K562 (cell line): ENCODE measurements at regions not wholly inside any gene's neighbourhood (a gene's known extent, or its start where the extent isn't known, plus 50 kb on each side); places are given as distances from the start of the nearest gene placed in this dataset.

Source experiments
- ATAC-seq: fragments of 200-7000 bp; cut with Tn5 transposase; 3 replicates; pipeline ENCODE4 v1.9.1; 2020; ENCODE audit warnings: moderate library complexity
- BruUV-seq: library from RNA; stranded (reverse); fragments of 400-500 nt; replicated peaks from 2 replicates; lab custom pipeline; 2021; lab: Mats Ljungman, UMichigan
- CTCF ChIA-PET: fragments of 300-600 bp; formaldehyde crosslinking; extraction: SDS; loops from one replicate; lab custom pipeline; 2021; ENCODE audit warnings: low intra/inter-chr PET ratio; lab: Yijun Ruan, JAX
- POLR2A ChIA-PET: fragments of 300-600, 350-650 bp; sonication (Branson Sonifier 250); formaldehyde crosslinking; extraction: SDS; loops from one replicate; lab custom pipeline; 2021; ENCODE audit warnings: antibody characterized with exemption, inconsistent platforms; lab: Yijun Ruan, JAX
- DNase-seq, 4 experiments: peaks; one replicate each; pipeline versions ENCODE4 v3.0.0 to v3.0.0-alpha.2; 2011 to 2018; ENCODE audit warnings: low spot score in 3 of 4, mixed read lengths in 3 of 4; ENCODE audit errors: extremely low read depth in 1 of 4
- FAIRE-seq: peaks from 2 replicates; lab custom pipeline; 2011; peaks lifted over from hg19 to GRCh38; lab: Jason Lieb, UNC
- H2AFZ ChIP-seq: 2 replicates; pipeline ENCODE4 v1.6.0; 2011; ENCODE audit warnings: low read depth, low read length, control low read depth, inconsistent platforms
- H3K27ac ChIP-seq: fragments of 200-600 bp; 3 replicates; pipeline ENCODE4 v1.8.0; 2011; ENCODE audit warnings: low read depth, mild to moderate bottlenecking, control low read depth, inconsistent platforms, low read length, moderate library complexity, mixed read lengths; ENCODE audit errors: extremely low read depth
- H3K27me3 ChIP-seq, 2 experiments: fragments of 300-600 bp in 1 of 2; 2 replicates in 1 of 2; 3 replicates in 1 of 2; pipeline versions ENCODE4 v1.6.0 to v1.8.0; 2011; ENCODE audit warnings: inconsistent platforms in 2 of 2, low read length in 2 of 2, mild to moderate bottlenecking in 1 of 2, mixed read lengths in 1 of 2, moderate library complexity in 1 of 2; ENCODE audit not compliant: control insufficient read depth in 2 of 2, insufficient read depth in 2 of 2
- H3K36me3 ChIP-seq: fragments of 300-600 bp; 3 replicates; pipeline ENCODE4 v1.8.0; 2011; ENCODE audit warnings: mild to moderate bottlenecking, low read length, inconsistent platforms; ENCODE audit not compliant: control insufficient read depth, insufficient read depth
- H3K4me1 ChIP-seq, 2 experiments: fragments of 200-600 bp in 1 of 2; replicated peaks in 1 of 2; 2 replicates in 1 of 2; 3 replicates in 1 of 2; pipeline versions ENCODE4 v1.5.1 to v1.8.0; 2011; ENCODE audit warnings: inconsistent platforms in 2 of 2, low read length in 2 of 2, mild to moderate bottlenecking in 1 of 2, mixed read lengths in 1 of 2, moderate library complexity in 1 of 2; ENCODE audit not compliant: control insufficient read depth in 2 of 2, insufficient read depth in 2 of 2
- H3K4me2 ChIP-seq: 2 replicates; pipeline ENCODE4 v1.6.1; 2011; ENCODE audit warnings: low read length, control low read depth, inconsistent platforms, mixed read lengths; ENCODE audit not compliant: insufficient read depth
- H3K4me3 ChIP-seq: fragments of 200-600 bp; sonication (generic), shearing (Covaris generic); 2 replicates; pipeline ENCODE4 v1.5.1; 2016; ENCODE audit warnings: control low read depth, inconsistent platforms
- H3K79me2 ChIP-seq: fragments of 200-600 bp; 3 replicates; pipeline ENCODE4 v1.8.0; 2011; ENCODE audit warnings: low read length, inconsistent platforms; ENCODE audit not compliant: control insufficient read depth, insufficient read depth
- H3K9ac ChIP-seq, 2 experiments: 2 replicates each; pipeline versions ENCODE4 v1.6.0 to v1.6.1; 2011; ENCODE audit warnings: low read depth in 2 of 2, low read length in 2 of 2, control low read depth in 1 of 2, inconsistent platforms in 1 of 2, mild to moderate bottlenecking in 1 of 2, mixed read lengths in 1 of 2; ENCODE audit not compliant: insufficient read depth in 1 of 2
- H3K9me1 ChIP-seq: one replicate; pipeline ENCODE4 v1.6.0; 2011; ENCODE audit warnings: inconsistent platforms, mild to moderate bottlenecking, low read length, moderate library complexity; ENCODE audit not compliant: control insufficient read depth, insufficient read depth
- H3K9me3 ChIP-seq: replicated peaks from 2 replicates; pipeline ENCODE4 v1.5.1; 2011; ENCODE audit warnings: low read depth, low read length, inconsistent platforms; ENCODE audit not compliant: control insufficient read depth, insufficient read depth
- H4K20me1 ChIP-seq: replicated peaks from 2 replicates; pipeline ENCODE4 v1.6.1; 2011; ENCODE audit warnings: low read length, inconsistent platforms, mixed read lengths; ENCODE audit not compliant: control insufficient read depth, insufficient read depth
- CBX3 ChIP-seq, 2 experiments: IDR thresholded peaks; 1 replicate in 1 of 2; 2 replicates in 1 of 2; pipeline ENCODE4 v1.6.1; 2012; ENCODE audit warnings: inconsistent platforms in 2 of 2, low read length in 2 of 2, borderline replicate concordance in 1 of 2, control low read depth in 1 of 2
- DMBX1 ChIP-seq: fragments of 250-450 bp; sonication (Bioruptor Pico); IDR thresholded peaks from 2 replicates; pipeline ENCODE4 v1.8.0; 2022; ENCODE audit warnings: inconsistent platforms, mild to moderate bottlenecking, moderate library complexity, borderline replicate concordance
- POLR2B ChIP-seq: fragments of 450-650 bp; IDR thresholded peaks from 2 replicates; pipeline ENCODE4 v1.6.1; 2018; ENCODE audit warnings: low read depth; ENCODE audit not compliant: partially characterized antibody
- RAD51 ChIP-seq: fragments of 450-650 bp; IDR thresholded peaks from 2 replicates; pipeline ENCODE4 v1.7.1; 2016; ENCODE audit warnings: low read depth, mild to moderate bottlenecking, borderline replicate concordance
- SOX6 ChIP-seq: fragments of 450-650 bp; IDR thresholded peaks from 2 replicates; pipeline ENCODE4 v1.6.1; 2014; ENCODE audit warnings: mild to moderate bottlenecking
- XRCC3 ChIP-seq: fragments of 450-650 bp; IDR thresholded peaks from 2 replicates; pipeline ENCODE4 v1.6.1; 2017; ENCODE audit warnings: mild to moderate bottlenecking, moderate library complexity
- WGBS: fragments of 100-300 bp; shearing (Covaris generic); methylation state at CpG from one replicate; pipeline ENCODE4 v1.1.6; 2016; ENCODE audit warnings: low coverage, mixed read lengths; ENCODE audit not compliant: insufficient coverage; ENCODE audit errors: missing lambda C conversion rate; 5-methylcytosine and 5-hydroxymethylcytosine counted together
- in situ Hi-C: fragments of 300-500 bp; cut with MboI; formaldehyde crosslinking; loops from 4 replicates; pipeline ENCODE4 v1.15.0; 2018; ENCODE audit warnings: inconsistent platforms, mixed read lengths
- intact Hi-C: fragments of 100-400 bp; cut with micrococcal nuclease; formaldehyde crosslinking; loops from 2 replicates; pipeline ENCODE4 v1.14.2; 2022
- TF ChIP-seq, protein P1 (sequence below), 2 experiments: IDR thresholded peaks; 2 replicates each; pipeline ENCODE4 v1.6.1; 2012; ENCODE audit warnings: improper control_type of control experiment in 2 of 2, low read depth in 2 of 2, low read length in 2 of 2, borderline replicate concordance in 1 of 2
- TF ChIP-seq, protein P2 (sequence below): fragments of 250-450 bp; sonication (Bioruptor Pico); IDR thresholded peaks from 2 replicates; pipeline ENCODE4 v1.9.0; 2021; ENCODE audit warnings: mild to moderate bottlenecking
- TF ChIP-seq, protein P3 (sequence below), 3 experiments: fragments of 200-800 bp in 1 of 3; fragments of 250-450 bp in 1 of 3; fragments of 450-650 bp in 1 of 3; sonication (Bioruptor Pico) in 1 of 3; sonication (Bioruptor generic) in 1 of 3; formaldehyde crosslinking in 1 of 3; IDR thresholded peaks; 2 replicates each; pipeline versions ENCODE4 v1.6.1 to v1.8.0; 2016 to 2022; ENCODE audit warnings: mild to moderate bottlenecking in 2 of 3, missing genetic modification characterization in 2 of 3, missing compliant biosample characterization in 1 of 3, moderate library complexity in 1 of 3
- TF ChIP-seq, protein P4 (sequence below): fragments of 450-650 bp; IDR thresholded peaks from 2 replicates; pipeline ENCODE4 v1.6.1; 2016
- TF ChIP-seq, protein P5 (sequence below): fragments of 450-650 bp; IDR thresholded peaks from 2 replicates; pipeline ENCODE4 v1.6.1; 2014; ENCODE audit warnings: low read depth, mild to moderate bottlenecking, moderate library complexity, borderline replicate concordance

DNA sequence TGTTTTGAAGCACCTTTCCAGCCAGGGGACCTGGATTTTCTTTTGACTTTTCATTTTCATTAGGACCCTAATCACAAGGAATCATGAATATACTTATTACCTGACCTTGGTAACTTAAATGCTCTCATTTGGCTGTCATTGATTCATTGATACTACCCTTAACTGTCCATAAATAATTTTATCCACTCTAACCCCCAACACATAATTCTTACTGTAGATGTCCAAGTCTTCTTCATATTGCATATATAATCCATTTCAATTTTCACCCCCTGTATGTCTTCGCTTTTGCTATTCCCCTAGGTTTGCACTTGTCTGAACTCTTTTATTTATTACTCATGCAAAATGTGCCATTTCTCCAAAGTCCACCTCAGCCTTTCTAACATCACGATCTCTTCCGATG is 602.9 kb downstream of the MMUT start (continued):
- TF ChIP-seq, protein P1, sequence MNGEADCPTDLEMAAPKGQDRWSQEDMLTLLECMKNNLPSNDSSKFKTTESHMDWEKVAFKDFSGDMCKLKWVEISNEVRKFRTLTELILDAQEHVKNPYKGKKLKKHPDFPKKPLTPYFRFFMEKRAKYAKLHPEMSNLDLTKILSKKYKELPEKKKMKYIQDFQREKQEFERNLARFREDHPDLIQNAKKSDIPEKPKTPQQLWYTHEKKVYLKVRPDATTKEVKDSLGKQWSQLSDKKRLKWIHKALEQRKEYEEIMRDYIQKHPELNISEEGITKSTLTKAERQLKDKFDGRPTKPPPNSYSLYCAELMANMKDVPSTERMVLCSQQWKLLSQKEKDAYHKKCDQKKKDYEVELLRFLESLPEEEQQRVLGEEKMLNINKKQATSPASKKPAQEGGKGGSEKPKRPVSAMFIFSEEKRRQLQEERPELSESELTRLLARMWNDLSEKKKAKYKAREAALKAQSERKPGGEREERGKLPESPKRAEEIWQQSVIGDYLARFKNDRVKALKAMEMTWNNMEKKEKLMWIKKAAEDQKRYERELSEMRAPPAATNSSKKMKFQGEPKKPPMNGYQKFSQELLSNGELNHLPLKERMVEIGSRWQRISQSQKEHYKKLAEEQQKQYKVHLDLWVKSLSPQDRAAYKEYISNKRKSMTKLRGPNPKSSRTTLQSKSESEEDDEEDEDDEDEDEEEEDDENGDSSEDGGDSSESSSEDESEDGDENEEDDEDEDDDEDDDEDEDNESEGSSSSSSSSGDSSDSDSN (IDR thresholded peaks at IDR 0.05; ENCODE audit: borderline replicate concordance in 1 of 2, low read depth in 2 of 2, low read length in 2 of 2), result no peak

DNA sequence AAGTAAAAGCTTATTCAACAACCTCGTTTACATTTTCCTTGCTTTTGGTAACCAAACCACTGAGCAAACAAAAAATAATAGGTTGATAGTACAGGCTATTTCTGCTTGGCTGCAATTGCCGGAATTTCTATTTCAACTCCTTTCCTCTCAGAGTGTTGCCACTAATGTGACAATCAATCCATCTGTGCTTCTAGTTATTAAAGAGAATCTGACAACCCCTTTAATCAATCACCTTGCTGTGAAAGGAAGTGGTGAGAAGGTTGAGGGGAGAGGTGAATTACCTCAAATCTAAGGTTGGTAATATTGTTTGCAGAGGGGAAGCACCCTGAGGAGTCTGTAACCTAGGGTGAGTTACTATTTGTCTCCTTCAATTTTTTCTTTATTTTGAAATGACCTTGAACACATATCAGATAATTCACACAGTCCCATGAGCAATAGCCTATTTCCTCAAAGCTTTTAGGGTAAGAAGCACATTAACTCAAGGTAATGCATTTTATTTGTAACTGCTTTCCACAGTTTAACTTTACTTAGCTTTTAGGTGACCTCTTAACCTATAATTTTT is 603.4 kb downstream of the MMUT start:
- H3K4me2 ChIP-seq, result no peak overlapping the region
- H3K27me3 ChIP-seq, result no peaks in the 10 kb centered on the region
- intact Hi-C loops, result no loop called here
- no peaks in the 10 kb centered on the region for H3K9me3 ChIP-seq
- no peak overlapping the region for H3K27ac ChIP-seq
- H3K36me3 ChIP-seq, result no peaks in the 10 kb centered on the region
- DNase-seq (no peak), ATAC-seq (no peak), FAIRE-seq (no peak)
- no peak overlapping the region for H3K9ac ChIP-seq
- H2AFZ ChIP-seq, result no peak overlapping the region
- CTCF ChIA-PET, result no interaction called here
- POLR2A ChIA-PET, result interaction anchor here (0.6 kb wide), 1 partner anchor 301 kb away, joined by 3 read pairs; no protein-coding TSS in a partner anchor
- H3K4me3 ChIP-seq, result no peak overlapping the region
- H3K79me2 ChIP-seq, result no peaks in the 10 kb centered on the region
- BruUV-seq, result no TSS peak
- WGBS, result 3% methylated on average over 2 of the region's 2 CpGs
- no peaks in the 10 kb centered on the region for H3K4me1 ChIP-seq
- no peaks in the 10 kb centered on the region for H3K9me1 ChIP-seq
- H4K20me1 ChIP-seq, result no peaks in the 10 kb centered on the region
- in situ Hi-C loops, result no loop called here
- TF ChIP-seq SOX6 (no peak), DMBX1 (CRISPR knock-in tag) (no peak), XRCC3 (no peak), POLR2B (no peak), RAD51 (no peak), CBX3 (IDR thresholded peaks at IDR 0.05; ENCODE audit: borderline replicate concordance in 1 of 2, low read length in 2 of 2) (no peak)
- TF ChIP-seq, protein P2, sequence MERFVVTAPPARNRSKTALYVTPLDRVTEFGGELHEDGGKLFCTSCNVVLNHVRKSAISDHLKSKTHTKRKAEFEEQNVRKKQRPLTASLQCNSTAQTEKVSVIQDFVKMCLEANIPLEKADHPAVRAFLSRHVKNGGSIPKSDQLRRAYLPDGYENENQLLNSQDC (CRISPR knock-in tag), result no peak
- TF ChIP-seq, protein P3, sequence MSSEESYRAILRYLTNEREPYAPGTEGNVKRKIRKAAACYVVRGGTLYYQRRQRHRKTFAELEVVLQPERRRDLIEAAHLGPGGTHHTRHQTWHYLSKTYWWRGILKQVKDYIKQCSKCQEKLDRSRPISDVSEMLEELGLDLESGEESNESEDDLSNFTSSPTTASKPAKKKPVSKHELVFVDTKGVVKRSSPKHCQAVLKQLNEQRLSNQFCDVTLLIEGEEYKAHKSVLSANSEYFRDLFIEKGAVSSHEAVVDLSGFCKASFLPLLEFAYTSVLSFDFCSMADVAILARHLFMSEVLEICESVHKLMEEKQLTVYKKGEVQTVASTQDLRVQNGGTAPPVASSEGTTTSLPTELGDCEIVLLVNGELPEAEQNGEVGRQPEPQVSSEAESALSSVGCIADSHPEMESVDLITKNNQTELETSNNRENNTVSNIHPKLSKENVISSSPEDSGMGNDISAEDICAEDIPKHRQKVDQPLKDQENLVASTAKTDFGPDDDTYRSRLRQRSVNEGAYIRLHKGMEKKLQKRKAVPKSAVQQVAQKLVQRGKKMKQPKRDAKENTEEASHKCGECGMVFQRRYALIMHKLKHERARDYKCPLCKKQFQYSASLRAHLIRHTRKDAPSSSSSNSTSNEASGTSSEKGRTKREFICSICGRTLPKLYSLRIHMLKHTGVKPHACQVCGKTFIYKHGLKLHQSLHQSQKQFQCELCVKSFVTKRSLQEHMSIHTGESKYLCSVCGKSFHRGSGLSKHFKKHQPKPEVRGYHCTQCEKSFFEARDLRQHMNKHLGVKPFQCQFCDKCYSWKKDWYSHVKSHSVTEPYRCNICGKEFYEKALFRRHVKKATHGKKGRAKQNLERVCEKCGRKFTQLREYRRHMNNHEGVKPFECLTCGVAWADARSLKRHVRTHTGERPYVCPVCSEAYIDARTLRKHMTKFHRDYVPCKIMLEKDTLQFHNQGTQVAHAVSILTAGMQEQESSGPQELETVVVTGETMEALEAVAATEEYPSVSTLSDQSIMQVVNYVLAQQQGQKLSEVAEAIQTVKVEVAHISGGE (CRISPR knock-in tag; IDR thresholded peaks at IDR 0.05), result no peak
- TF ChIP-seq, protein P4, sequence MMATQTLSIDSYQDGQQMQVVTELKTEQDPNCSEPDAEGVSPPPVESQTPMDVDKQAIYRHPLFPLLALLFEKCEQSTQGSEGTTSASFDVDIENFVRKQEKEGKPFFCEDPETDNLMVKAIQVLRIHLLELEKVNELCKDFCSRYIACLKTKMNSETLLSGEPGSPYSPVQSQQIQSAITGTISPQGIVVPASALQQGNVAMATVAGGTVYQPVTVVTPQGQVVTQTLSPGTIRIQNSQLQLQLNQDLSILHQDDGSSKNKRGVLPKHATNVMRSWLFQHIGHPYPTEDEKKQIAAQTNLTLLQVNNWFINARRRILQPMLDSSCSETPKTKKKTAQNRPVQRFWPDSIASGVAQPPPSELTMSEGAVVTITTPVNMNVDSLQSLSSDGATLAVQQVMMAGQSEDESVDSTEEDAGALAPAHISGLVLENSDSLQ, result no peak
- TF ChIP-seq, protein P5, sequence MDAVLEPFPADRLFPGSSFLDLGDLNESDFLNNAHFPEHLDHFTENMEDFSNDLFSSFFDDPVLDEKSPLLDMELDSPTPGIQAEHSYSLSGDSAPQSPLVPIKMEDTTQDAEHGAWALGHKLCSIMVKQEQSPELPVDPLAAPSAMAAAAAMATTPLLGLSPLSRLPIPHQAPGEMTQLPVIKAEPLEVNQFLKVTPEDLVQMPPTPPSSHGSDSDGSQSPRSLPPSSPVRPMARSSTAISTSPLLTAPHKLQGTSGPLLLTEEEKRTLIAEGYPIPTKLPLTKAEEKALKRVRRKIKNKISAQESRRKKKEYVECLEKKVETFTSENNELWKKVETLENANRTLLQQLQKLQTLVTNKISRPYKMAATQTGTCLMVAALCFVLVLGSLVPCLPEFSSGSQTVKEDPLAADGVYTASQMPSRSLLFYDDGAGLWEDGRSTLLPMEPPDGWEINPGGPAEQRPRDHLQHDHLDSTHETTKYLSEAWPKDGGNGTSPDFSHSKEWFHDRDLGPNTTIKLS, result no peak
